DMS53 (cell line): ENCODE measurements at regions not wholly inside any gene's neighbourhood (a gene's known extent, or its start where the extent isn't known, plus 50 kb on each side); places are given as distances from the start of the nearest gene placed in this dataset.
"Not testable (repeated sequence)": the region's sequence is repeated elsewhere in the genome, so short reads cannot be mapped to it uniquely, and the experiment has no call there.

ENCODE experiments used
- DNase-seq: peaks from one replicate; lab custom pipeline; 2025; lab: John Stamatoyannopoulos, UW

DNA sequence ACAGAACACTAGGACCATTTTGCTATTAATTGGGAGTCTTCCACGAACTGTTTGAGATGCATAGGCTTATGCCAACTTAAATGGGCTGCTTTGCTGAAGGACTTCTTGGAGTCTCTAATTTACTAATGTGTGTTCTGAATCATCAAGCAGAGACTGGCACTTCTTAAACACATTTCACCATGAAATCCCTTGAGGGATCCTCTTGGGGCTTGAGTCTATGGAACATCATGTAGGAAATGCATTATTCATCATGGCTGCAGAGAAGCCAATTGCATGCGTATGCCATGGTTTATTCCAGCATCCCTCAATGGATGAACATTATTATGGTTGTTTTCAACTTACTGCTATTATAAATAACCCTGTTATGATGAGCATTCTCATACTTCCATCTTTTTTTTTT lies 73.4 kb downstream of the FGD2 start:
- DNase-seq = no peak

DNA sequence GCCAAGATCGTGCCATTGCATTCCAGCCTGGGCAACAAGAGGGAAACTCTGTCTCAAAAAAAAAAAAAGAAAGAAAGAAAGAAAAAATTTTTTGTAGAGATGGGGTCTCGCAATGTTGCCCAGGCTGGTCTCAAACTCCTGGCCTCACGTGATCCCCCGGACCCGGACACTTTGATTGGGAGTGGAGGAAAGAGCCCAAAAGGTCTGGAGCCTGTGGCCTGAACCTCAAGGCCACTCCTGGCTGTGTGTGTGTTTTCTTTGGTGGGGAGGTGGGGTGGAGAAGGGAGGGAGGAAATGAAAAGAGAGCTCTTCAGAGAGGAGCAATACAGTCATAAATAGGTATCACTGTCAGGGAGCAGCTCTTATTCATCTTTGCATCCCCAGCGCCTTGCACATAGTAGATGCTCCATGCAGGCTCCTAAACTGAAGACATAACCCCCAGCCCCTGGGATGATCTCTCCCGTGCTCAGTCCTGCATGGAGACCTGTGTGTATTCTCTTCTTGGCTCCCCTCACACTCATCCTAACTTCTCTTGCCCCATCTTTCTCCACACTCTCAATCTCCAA lies 75.7 kb downstream of the FGD2 start:
- no peak for DNase-seq

DNA sequence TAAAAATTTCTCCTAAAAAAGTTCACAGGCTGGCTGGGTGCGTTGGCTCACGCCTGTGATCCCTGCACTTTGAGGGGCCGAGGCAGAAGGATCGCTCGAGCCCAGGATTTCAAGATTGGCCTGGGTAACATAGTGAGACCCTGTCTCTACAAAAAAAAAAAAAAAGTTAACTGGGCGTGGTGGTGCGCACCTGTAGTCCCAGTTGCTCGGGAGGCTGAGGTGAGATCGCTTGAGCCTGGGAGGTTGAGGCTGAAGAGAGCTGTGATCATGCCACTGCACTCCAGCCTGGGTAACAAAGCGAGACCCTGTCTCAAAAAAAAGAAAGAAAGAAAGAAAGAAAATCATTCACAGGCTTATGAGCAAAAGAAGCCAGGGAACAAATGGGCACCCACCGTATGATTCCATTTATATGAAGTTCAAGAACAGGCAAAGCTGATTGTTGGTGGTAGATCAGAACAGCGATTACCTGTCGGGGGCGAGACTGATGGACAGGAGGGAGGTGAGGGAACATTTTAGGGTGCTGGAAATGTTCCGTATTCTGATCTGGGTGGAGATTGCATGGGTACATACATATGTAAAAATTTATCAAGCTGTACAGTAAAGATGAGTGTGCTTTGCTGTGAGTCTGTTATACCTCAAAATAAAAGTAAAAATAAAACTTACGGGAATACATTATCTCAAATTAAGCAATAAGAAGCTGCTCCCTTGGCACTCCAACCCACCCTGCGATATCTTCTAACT lies 77.1 kb downstream of the FGD2 start:
- no peak for DNase-seq

DNA sequence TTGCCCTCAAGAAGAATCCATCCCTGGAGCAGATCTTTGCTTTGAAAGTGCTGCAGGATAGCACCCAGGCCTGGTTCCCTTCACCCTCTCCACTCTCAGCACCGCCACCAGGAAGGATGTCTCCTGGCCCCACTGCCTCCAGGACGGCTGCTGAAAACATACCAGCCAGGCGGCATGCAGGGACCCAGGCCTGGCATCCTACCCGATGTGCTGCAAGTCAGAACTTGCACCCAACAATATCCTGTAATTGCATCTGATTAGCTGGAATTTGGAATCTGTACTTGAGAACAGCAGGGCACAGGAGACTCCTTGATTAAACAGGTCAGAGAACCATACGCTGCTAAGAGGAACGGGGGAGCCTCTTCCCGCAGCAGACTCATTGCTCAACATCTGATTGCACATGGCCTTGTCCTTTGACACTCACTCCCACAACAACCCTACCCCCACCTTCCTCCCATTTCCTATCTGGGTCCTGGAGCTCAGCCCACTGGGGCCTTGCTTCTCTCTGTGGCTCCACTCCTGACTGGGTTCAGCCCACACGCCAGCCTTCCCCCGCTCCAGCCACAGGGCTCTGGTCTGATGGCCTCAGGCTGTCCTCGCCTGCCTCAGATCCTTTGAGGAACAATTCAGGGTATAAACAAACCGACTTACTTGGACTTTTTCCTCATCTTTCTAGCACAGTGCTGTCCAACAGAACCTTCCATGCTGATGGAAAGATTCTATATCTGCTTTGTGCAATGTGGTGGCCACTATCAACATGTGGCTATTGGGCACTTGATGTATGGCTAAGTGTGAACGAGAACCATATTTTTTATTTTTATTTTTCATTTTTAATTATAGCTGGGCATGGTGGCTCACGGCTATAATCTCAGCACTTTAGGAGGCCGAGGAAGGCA lies 78.0 kb downstream of the FGD2 start:
- no peak for DNase-seq

DNA sequence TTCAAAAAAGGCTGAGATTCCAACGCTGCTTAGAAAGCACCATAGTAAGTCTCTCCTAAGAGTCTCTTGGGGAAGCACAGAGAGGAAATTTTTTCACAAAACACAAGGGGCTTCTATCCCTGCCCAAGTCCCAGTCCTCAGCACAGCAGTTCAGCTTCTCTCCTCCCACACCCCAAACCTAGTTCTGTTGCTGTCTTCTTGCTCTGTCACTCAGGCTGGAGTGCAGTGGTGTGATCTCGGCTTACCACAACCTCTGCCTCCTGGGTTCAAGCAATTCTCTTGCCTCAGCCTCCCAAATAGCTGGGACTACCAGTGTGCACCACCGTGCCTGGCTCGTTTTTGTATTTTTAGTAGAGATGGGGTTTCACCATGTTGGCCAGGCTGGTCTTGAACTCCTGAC lies 79.2 kb downstream of the FGD2 start:
- not testable (repeated sequence) for DNase-seq

DNA sequence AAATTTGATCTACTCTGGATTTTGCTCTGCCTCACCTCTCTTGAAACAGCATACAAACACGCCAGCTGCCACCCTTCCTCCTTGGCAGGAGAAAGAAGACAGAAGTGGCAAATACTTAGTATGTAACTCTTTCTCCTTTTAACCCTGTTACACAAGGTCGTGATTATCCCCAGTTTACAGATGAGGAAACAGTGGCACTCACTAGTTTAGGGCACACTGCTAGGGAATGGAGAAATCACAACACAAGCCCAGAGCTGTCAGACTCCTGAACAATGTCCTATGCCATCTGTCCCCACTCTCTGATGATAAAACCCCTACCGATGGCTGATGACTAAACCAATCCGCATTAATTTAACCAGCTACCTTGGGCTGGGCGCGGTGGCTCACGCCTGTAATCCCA lies 79.7 kb downstream of the FGD2 start:
- no peak for DNase-seq

DNA sequence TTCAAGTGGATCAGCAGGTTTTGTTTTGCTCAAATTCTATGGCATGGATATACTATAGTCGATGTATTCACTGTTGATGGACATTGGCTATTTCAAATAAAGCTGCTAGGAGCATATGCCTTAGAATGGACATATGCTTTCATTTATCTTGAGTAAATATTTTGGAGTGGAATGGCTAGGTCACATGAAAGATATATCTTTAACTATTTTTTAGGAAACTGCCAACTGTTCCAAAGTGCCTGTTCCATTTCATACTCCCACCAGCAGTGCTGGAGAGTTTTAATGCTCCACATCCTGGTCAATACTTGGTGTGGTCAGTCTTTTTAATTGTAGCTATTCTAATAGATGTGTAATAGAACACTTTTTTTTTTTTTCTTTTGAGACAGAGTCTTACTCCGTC lies 81.1 kb upstream of the PIM1 start:
- no peak for DNase-seq

DNA sequence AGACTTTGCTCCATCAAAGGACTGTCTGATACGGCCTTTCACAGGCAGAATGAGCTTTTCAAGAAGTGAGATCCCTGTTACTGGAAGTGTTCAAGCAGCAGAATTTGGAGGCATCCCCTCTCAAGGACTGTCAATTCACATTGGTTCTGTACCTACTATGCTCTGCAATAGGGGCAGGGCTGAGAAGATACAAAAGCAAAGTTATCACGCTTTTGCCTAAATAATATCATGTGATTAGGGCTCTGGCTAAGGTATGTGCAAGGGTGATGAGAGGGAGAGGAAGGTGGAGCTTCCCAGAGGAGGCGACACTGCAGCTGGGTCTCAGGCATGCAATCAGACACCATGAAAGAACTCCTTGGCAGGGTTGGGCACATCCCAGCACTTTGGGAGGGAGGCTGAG lies 80.2 kb upstream of the PIM1 start:
- no peak for DNase-seq

DNA sequence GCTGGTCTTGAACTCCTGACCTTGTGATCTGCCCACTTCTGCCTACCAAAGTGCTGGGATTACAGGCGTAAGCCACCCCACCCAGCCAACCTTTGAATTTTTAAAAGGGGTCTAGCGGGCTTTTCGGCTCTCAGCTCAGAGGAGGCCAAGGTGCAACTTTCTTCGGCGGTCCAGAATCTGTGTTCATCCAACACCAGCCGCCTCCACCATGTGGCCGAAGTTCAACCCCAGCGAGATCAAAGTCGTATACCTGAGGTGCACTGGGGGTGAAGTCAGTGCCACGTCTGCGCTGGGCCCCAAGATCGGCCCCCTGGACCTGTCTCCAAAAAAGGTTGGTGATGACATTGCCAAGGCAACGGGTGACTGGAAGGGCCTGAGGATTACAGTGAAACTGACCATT lies 78.8 kb upstream of the PIM1 start:
- not testable (repeated sequence) for DNase-seq

DNA sequence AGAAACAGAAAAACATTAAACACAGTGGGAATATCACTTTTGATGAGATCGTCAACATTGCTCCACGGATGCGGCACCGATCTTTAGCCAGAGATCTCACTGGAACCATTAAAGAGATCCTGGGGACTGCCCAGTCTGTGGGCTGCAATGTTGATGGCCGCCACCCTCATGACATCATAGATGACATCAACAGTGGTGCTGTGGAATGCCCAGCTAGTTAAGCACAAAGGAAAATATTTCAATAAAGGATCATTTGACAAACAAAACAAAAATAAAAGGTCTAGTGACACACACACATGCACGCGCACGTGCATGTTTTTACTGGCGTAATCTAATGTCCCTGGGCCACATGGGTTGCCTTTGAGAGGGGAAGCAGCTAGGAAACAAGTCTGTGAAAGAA lies 78.4 kb upstream of the PIM1 start:
- DNase-seq = not testable (repeated sequence)

DNA sequence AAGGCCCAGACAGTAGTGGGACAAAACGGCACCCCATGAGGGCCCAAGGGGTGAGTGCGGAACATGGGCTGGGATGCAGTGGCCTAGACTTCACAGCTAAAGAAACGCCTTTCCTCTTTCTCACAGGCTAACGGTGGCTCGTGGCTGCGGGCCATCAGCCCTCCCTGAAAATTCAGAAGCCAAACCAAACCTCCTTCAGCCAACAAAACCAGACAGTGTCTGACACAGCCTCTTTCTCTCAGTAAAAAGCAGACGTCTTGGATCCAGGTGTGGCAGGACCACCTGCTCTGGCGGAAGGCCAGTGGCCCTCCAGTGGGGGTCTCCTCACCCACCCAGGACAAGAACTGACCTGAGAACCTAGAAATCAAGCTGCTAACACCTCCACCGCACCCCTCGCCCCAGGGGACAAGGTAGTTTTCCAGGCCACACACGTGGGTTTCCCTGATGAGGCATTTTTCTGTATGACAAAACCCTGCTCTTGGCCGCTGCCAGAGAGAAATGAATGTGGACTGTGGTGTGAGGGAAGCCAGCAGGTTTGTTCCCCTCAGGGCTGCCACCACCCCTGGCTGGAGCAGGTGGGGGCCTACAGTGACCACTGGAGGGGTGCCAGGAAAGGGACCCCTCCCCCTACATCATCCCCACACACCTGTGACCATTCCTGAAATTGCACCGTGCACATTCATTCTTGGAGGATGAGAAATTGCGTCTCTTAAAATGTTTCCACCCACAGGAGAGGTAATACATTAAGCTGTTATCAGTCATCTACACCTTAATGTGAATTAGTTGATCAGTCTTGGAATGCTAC lies 76.8 kb upstream of the PIM1 start:
- no peak for DNase-seq

DNA sequence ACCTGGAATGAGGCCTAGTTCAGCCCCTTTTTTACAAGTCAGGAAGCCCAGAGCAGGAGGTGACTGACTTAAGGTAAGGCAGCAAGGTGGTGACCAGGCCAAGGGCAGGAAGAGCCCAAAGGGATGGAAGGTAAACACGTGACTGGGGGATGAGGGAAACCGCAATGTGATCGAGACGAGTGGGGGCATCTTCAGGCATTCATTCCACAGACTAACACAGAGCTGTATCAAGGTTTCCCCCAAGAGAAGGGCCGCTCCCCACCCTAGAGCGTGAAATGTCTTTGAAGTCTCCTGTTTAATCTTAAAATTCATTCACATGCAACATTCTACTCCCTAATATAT lies 76.3 kb upstream of the PIM1 start:
- DNase-seq = no peak

DNA sequence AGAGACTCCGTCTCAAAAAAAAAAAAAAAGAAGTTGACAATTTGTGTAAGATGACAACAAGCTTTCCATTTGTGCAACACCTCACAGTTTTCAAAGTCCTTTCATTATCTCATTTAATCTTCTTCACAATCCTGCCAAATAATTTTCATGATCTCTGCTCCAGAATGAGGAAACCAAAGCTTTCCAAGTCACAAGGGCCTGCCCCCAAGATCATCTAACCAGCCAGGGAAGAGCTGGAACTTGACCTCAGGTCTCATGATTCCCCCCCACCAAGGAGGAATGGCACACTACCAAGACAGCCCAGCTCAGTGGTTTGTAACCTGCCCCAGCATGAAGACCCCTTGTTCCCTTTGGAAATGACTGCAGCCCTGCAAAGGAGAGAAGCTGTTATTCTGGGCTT lies 74.0 kb upstream of the PIM1 start:
- DNase-seq = no peak

DNA sequence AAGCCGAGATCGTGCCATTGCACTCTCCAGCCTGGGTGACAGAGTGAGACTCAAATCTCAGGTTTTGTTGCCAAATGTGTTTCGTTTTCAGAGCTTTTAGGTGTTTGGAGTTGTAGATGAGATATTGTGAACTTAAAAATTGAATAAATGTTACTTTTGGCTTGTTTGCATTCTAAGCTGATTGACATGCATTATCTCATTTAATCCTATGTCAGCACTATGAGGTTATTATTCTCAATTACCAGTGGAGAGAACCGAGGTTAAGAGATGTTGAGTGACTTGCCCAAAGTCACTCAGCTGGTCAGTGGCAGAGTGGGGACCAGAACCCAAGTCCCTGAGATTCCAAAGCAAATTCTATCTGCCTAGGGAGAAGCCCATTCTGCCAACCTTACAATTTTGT lies 72.6 kb upstream of the PIM1 start:
- no peak for DNase-seq

DNA sequence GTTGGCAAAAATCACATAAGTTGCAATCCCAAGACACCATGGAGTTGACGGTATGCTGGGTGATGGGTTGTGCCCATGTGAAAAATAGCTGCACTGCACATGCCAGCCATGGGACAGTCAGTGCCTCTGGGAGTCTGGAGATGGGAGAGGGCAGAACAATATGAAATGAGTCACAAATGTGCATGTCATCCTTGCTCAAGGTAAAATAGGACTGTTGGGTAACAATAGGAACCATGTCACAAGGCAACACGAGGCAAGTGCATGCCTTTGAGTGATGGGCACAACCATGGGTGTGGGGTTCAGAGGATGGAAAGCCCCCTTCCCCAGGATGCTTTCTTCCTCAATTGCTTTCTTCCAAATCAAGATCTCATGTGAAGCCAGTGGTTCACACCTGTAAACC lies 70.5 kb upstream of the PIM1 start:
- peak; percentile 44 for DNase-seq

DNA sequence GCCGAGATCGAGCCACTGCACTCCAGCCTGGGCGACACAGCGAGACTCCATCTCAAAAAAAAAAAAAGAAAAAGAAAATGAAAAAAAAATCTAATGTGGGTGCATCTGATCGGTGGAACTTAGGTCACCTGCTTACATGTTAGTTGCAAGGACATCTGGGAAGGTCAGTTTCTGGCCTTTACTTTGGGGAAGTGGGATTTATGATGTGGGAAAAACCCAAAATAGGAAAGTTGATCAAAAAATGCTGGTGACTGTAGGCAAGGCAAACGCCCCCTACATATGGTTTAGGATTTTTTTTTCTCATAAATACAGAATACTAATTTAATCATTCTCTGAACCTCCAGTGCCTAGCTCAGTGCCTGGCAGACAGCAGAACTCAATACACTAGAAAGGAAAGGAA lies 69.2 kb upstream of the PIM1 start:
- DNase-seq = no peak

DNA sequence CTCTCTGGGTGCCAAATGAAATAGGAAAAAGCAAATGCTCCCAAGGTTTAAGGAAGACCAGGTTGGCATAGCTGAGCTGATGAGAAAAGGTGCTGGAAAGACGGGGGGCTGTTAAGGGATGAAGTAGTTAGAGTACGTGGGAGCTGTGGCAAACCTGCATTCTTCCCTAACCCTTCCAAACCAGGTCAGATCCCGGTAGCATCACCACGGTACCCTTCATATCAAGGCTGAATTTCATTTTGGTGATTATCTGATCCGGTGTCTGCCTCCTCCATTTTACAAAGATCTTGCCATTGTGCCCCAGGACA lies 68.0 kb upstream of the PIM1 start:
- no peak for DNase-seq

DNA sequence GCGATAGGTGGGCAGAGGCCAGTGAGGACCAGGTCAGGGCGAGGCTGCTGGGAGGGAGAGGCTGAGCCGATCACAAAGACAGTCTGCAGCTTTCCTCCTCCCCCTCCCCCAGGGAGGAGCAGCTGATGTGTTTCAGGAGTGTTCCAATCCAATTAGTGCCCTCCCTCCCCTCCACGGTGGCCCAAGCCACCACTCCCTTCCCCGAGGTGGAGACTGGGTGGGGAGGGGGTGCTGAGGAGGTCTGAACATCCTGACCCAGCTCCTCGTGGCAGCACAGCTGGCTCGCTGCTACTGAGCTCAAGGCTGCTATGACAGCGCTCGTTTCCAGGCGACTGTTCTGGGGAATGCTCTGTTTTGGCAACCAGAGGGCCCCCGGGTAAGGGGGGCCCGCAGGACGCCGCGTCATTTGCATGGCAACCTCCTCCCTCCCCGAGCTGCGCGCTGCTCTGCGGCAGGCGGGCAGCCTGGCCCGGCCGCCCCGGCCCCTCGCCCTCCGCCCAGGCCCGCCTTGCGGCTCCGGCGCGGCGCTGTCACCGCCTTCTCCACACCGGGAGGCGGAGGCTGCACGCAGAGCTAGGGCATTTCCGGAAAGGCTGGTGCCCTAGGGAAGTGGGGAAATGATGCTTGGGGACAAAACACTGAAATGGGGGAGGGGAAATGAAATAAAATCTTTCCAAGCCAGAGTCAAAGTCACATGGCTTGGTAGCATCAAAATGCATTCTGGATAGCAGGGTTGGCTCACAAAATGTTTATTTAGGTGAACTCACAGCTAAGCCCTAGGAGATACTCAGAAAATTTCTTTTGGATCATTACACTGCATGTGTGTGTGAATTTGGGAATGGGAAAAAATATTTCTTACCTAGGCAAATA lies 67.4 kb upstream of the PIM1 start:
- DNase-seq = peak; percentile 98

DNA sequence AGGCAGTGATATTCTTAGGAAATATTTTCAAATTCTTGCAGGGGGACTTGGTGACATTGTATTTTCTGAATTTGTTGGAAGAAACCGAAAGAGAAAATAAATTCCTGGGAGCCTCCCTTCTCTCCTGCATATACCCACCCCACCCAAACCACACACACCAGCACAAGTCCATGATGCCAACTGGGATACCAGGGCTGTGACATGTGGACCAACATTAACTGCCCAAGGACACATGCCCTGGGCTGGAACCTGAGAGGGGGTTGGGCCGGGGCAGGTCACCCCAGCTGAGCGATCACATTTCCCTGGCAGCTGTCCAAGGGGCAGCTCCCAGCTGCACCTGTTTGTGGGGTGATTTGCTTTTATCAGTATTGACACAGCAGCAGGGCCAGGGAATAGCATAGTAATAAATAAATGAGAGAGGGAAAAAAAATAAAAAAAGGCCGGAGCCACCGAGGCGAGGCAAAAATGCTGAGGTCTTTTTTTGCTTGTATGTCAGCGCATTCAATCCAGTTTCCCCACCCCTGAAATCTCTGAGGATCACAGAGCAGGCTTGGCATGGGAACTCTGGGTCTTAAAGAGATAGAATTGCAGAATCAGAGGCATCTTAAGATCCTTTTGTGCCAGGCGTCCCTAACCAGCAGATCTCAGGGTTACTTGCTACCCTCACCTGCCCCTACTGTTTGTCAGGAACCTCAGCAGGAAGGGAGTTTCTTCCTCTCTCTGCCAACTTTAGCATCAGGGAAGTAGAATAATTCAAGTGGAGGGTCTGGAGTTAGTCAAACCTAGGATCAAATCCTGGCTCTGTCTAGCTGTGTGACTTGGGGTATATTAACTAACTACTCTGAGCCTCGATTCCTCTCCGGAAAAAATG lies 66.5 kb upstream of the PIM1 start:
- DNase-seq = peak; percentile 95

DNA sequence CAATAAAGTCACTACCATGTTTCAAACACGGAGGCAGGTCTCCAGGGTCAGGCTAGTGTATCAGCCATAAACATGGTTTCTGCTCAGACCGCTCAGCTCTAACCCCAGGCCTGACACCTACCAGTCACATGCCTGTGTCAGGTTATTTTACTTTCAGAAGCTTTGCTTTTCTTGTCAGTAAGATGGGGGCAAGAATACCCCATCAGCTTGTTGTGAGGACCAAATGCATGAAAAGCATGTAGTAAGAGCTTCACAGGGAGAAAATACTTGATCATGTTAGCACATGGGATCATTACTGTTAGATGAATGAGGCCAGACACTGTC lies 65.2 kb upstream of the PIM1 start:
- no peak for DNase-seq
